ENCODE measurements at regions not wholly inside any gene's neighbourhood (a gene's known extent, or its start where the extent isn't known, plus 50 kb on each side); places are given as distances from the start of the nearest gene placed in this dataset.

GRCh38 chr5:173733425-173733824 is 117.0 kb upstream of the BOD1 start:
- TF ChIP-seq, protein P1, sequence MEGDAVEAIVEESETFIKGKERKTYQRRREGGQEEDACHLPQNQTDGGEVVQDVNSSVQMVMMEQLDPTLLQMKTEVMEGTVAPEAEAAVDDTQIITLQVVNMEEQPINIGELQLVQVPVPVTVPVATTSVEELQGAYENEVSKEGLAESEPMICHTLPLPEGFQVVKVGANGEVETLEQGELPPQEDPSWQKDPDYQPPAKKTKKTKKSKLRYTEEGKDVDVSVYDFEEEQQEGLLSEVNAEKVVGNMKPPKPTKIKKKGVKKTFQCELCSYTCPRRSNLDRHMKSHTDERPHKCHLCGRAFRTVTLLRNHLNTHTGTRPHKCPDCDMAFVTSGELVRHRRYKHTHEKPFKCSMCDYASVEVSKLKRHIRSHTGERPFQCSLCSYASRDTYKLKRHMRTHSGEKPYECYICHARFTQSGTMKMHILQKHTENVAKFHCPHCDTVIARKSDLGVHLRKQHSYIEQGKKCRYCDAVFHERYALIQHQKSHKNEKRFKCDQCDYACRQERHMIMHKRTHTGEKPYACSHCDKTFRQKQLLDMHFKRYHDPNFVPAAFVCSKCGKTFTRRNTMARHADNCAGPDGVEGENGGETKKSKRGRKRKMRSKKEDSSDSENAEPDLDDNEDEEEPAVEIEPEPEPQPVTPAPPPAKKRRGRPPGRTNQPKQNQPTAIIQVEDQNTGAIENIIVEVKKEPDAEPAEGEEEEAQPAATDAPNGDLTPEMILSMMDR (IDR thresholded peaks at IDR 0.05) = no peak
- TF ChIP-seq ZFX (IDR thresholded peaks at IDR 0.05; ENCODE audit: borderline replicate concordance) = no peak
